SK-N-SH treated with all-trans-retinoic acid at 6 μM for 48 hours (cell line): ENCODE measurements at regions not wholly inside any gene's neighbourhood (a gene's known extent, or its start where the extent isn't known, plus 50 kb on each side); places are given as distances from the start of the nearest gene placed in this dataset.

Experiments
- ATAC-seq: fragments of 200-7000 bp; cut with Tn5 transposase; 3 replicates; pipeline ENCODE4 v1.9.1; 2020; ENCODE audit warnings: mild to moderate bottlenecking, moderate library complexity
- ARNTL ChIP-seq: fragments of 450-650 bp; formaldehyde crosslinking; IDR thresholded peaks from 2 replicates; pipeline ENCODE4 v1.5.0; 2020; ENCODE audit warnings: low read depth, mild to moderate bottlenecking, moderate library complexity, borderline replicate concordance
- BACH2 ChIP-seq: fragments of 250-450 bp; sonication (Bioruptor Pico); IDR thresholded peaks from 2 replicates; pipeline ENCODE4 v1.9.0; 2021; ENCODE audit warnings: mild to moderate bottlenecking, borderline replicate concordance
- CREB5 ChIP-seq: fragments of 250-450 bp; sonication (Bioruptor Pico); IDR thresholded peaks from 2 replicates; pipeline ENCODE4 v1.5.1; 2020; ENCODE audit warnings: low read depth, mild to moderate bottlenecking, moderate library complexity
- CSDC2 ChIP-seq: fragments of 250-450 bp; sonication (Bioruptor Pico); IDR thresholded peaks from 2 replicates; pipeline ENCODE4 v1.5.0; 2020; ENCODE audit warnings: mild to moderate bottlenecking, moderate library complexity
- ESRRG ChIP-seq: fragments of 250-450 bp; sonication (Bioruptor Pico); IDR thresholded peaks from 2 replicates; pipeline ENCODE4 v1.6.1; 2021; ENCODE audit warnings: mild to moderate bottlenecking
- GLIS3 ChIP-seq: fragments of 250-450 bp; sonication (Bioruptor Pico); IDR thresholded peaks from 2 replicates; pipeline ENCODE4 v1.5.0; 2020; ENCODE audit warnings: mild to moderate bottlenecking, moderate library complexity
- ISL1 ChIP-seq: fragments of 250-450 bp; sonication (Bioruptor Pico); IDR thresholded peaks from 2 replicates; pipeline ENCODE4 v2.1.2; 2022; ENCODE audit warnings: mild to moderate bottlenecking, moderate library complexity
- OSR1 ChIP-seq: fragments of 250-450 bp; sonication (Bioruptor Pico); IDR thresholded peaks from 2 replicates; pipeline ENCODE4 v1.8.0; 2022; ENCODE audit warnings: moderate library complexity, mild to moderate bottlenecking, inconsistent platforms
- PATZ1 ChIP-seq: fragments of 250-450 bp; sonication (Bioruptor Pico); IDR thresholded peaks from 2 replicates; pipeline ENCODE4 v1.8.0; 2020; ENCODE audit warnings: mild to moderate bottlenecking, moderate library complexity, borderline replicate concordance
- PPARA ChIP-seq: fragments of 250-450 bp; sonication (Bioruptor Pico); IDR thresholded peaks from 2 replicates; pipeline ENCODE4 v1.5.0; 2020; ENCODE audit warnings: mild to moderate bottlenecking, borderline replicate concordance
- RARB ChIP-seq: fragments of 250-450 bp; sonication (Bioruptor Pico); IDR thresholded peaks from 2 replicates; pipeline ENCODE4 v1.8.0; 2021; ENCODE audit warnings: mild to moderate bottlenecking, moderate library complexity
- SNAI2 ChIP-seq: fragments of 250-450 bp; sonication (Bioruptor Pico); IDR thresholded peaks from 2 replicates; pipeline ENCODE4 v1.5.0; 2020; ENCODE audit warnings: mild to moderate bottlenecking, moderate library complexity
- TCF4 ChIP-seq: fragments of 250-450 bp; sonication (Bioruptor Pico); IDR thresholded peaks from 2 replicates; pipeline ENCODE4 v1.8.0; 2021; ENCODE audit warnings: mild to moderate bottlenecking, moderate library complexity, borderline replicate concordance
- TOX ChIP-seq: fragments of 250-450 bp; sonication (Bioruptor Pico); IDR thresholded peaks from 2 replicates; pipeline ENCODE4 v1.8.0; 2021; ENCODE audit warnings: mild to moderate bottlenecking, moderate library complexity, borderline replicate concordance
- TSHZ2 ChIP-seq: fragments of 250-450 bp; sonication (Bioruptor Pico); IDR thresholded peaks from 2 replicates; pipeline ENCODE4 v1.5.0; 2020; ENCODE audit warnings: mild to moderate bottlenecking, moderate library complexity
- ZC3H10 ChIP-seq: fragments of 250-450 bp; sonication (Bioruptor Pico); IDR thresholded peaks from 2 replicates; pipeline ENCODE4 v1.5.1; 2021; ENCODE audit warnings: mild to moderate bottlenecking, moderate library complexity
- ZFP3 ChIP-seq: fragments of 250-450 bp; sonication (Bioruptor Pico); IDR thresholded peaks from 2 replicates; pipeline ENCODE4 v1.5.0; 2020; ENCODE audit warnings: mild to moderate bottlenecking, moderate library complexity
- ZFP30 ChIP-seq: fragments of 450-650 bp; formaldehyde crosslinking; IDR thresholded peaks from 2 replicates; pipeline ENCODE4 v1.5.0; 2022; ENCODE audit warnings: mild to moderate bottlenecking, moderate library complexity
- ZNF565 ChIP-seq: fragments of 450-650 bp; formaldehyde crosslinking; conservative IDR thresholded peaks from 2 replicates; pipeline ENCODE4 v1.5.0; 2020; ENCODE audit warnings: low read depth, mild to moderate bottlenecking, moderate library complexity
- ZNF70 ChIP-seq: fragments of 450-650 bp; formaldehyde crosslinking; IDR thresholded peaks from 2 replicates; pipeline ENCODE4 v1.5.0; 2020; ENCODE audit warnings: mild to moderate bottlenecking, moderate library complexity
- ZNF8 ChIP-seq: fragments of 450-650 bp; formaldehyde crosslinking; IDR thresholded peaks from 2 replicates; pipeline ENCODE4 v1.5.0; 2020; ENCODE audit warnings: mild to moderate bottlenecking, moderate library complexity
- TF ChIP-seq, protein P1 (sequence below): fragments of 250-450 bp; sonication (Bioruptor Pico); IDR thresholded peaks from 2 replicates; pipeline ENCODE4 v1.8.0; 2021; ENCODE audit warnings: low read depth, mild to moderate bottlenecking, moderate library complexity, borderline replicate concordance
- TF ChIP-seq, protein P2 (sequence below): fragments of 250-450 bp; sonication (Bioruptor Pico); IDR thresholded peaks from 2 replicates; pipeline ENCODE4 v1.5.1; 2021; ENCODE audit warnings: mild to moderate bottlenecking, moderate library complexity

- ATAC-seq = no peak
- TF ChIP-seq ARNTL = no peak
- no peak for TF ChIP-seq PATZ1
- no peak for TF ChIP-seq ZC3H10 (CRISPR knock-in tag)
- no peak for TF ChIP-seq CSDC2 (CRISPR knock-in tag)
- no peak for TF ChIP-seq ZFP3 (CRISPR knock-in tag)
- TF ChIP-seq TSHZ2 (CRISPR knock-in tag) = no peak
- TF ChIP-seq ZNF8 (CRISPR knock-in tag) = no peak
- TF ChIP-seq ZNF70 (CRISPR knock-in tag) = no peak
- no peak for TF ChIP-seq ZNF565 (CRISPR knock-in tag)
- no peak for TF ChIP-seq ZFP30
- no peak for TF ChIP-seq CREB5 (CRISPR knock-in tag)
- TF ChIP-seq BACH2 (CRISPR knock-in tag) = no peak
- TF ChIP-seq GLIS3 = no peak
- no peak for TF ChIP-seq SNAI2 (CRISPR knock-in tag)
- no peak for TF ChIP-seq ISL1
- TF ChIP-seq, protein P1, sequence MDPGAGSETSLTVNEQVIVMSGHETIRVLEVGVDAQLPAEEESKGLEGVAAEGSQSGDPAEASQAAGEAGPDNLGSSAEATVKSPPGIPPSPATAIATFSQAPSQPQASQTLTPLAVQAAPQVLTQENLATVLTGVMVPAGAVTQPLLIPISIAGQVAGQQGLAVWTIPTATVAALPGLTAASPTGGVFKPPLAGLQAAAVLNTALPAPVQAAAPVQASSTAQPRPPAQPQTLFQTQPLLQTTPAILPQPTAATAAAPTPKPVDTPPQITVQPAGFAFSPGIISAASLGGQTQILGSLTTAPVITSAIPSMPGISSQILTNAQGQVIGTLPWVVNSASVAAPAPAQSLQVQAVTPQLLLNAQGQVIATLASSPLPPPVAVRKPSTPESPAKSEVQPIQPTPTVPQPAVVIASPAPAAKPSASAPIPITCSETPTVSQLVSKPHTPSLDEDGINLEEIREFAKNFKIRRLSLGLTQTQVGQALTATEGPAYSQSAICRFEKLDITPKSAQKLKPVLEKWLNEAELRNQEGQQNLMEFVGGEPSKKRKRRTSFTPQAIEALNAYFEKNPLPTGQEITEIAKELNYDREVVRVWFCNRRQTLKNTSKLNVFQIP (CRISPR knock-in tag) = no peak
Measured at GRCh38 chr2:192347542-192347941, 152.8 kb upstream of the TMEFF2 start.

- TF ChIP-seq ZFP3 (CRISPR knock-in tag) (no peak), ZC3H10 (CRISPR knock-in tag) (no peak), ARNTL (no peak), TCF4 (CRISPR knock-in tag) (no peak), BACH2 (CRISPR knock-in tag) (no peak), OSR1 (CRISPR knock-in tag) (no peak), TOX (CRISPR knock-in tag) (no peak), ZNF565 (CRISPR knock-in tag) (no peak), RARB (no peak), ESRRG (CRISPR knock-in tag) (no peak)
- TF ChIP-seq, protein P1 (CRISPR knock-in tag) = no peak
- ATAC-seq = no peak
Measured at GRCh38 chr2:192345287-192345686, 150.6 kb upstream of the TMEFF2 start.

- ATAC-seq = no peak
- TF ChIP-seq RARB (no peak), PATZ1 (no peak), SNAI2 (CRISPR knock-in tag) (no peak), ZC3H10 (CRISPR knock-in tag) (no peak), PPARA (CRISPR knock-in tag) (no peak), ZFP3 (CRISPR knock-in tag) (no peak), CREB5 (CRISPR knock-in tag) (no peak)
- TF ChIP-seq, protein P1 (CRISPR knock-in tag) = no peak
- TF ChIP-seq, protein P2, sequence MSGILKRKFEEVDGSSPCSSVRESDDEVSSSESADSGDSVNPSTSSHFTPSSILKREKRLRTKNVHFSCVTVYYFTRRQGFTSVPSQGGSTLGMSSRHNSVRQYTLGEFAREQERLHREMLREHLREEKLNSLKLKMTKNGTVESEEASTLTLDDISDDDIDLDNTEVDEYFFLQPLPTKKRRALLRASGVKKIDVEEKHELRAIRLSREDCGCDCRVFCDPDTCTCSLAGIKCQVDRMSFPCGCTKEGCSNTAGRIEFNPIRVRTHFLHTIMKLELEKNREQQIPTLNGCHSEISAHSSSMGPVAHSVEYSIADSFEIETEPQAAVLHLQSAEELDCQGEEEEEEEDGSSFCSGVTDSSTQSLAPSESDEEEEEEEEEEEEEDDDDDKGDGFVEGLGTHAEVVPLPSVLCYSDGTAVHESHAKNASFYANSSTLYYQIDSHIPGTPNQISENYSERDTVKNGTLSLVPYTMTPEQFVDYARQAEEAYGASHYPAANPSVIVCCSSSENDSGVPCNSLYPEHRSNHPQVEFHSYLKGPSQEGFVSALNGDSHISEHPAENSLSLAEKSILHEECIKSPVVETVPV (CRISPR knock-in tag) = no peak
Measured at GRCh38 chr2:192333642-192334041, 138.9 kb upstream of the TMEFF2 start.
